GM21515 (cell line): ENCODE measurements at regions not wholly inside any gene's neighbourhood (a gene's known extent, or its start where the extent isn't known, plus 50 kb on each side); places are given as distances from the start of the nearest gene placed in this dataset.
"Not testable (repeated sequence)": the region's sequence is repeated elsewhere in the genome, so short reads cannot be mapped to it uniquely, and the experiment has no call there.

Experiments used
- ATAC-seq: cut with Tn5 transposase; IDR thresholded peaks from one replicate; pipeline ENCODE4 v1.9.1; 2021; ENCODE audit not compliant: unreplicated experiment

DNA sequence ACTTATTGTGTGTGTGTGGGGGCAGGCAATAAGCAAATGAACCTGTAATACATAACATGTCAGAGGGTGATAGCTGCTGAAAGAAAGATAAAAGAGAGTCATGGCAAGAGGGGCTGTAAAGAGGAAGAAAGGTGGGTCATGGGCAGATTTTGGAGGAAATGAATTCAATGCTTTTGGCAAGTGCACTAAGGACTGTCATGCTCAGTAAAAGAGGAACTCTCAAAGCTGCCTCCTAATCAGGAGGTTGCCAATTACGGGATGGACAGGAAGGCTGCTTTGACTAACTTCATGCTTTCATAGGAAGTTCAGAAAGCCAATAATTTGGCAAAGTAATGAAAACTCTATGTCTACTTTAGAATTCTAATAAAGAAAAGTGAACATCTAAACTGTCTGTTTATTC is 401.2 kb downstream of the SH2D4B start:
- no peak for ATAC-seq

DNA sequence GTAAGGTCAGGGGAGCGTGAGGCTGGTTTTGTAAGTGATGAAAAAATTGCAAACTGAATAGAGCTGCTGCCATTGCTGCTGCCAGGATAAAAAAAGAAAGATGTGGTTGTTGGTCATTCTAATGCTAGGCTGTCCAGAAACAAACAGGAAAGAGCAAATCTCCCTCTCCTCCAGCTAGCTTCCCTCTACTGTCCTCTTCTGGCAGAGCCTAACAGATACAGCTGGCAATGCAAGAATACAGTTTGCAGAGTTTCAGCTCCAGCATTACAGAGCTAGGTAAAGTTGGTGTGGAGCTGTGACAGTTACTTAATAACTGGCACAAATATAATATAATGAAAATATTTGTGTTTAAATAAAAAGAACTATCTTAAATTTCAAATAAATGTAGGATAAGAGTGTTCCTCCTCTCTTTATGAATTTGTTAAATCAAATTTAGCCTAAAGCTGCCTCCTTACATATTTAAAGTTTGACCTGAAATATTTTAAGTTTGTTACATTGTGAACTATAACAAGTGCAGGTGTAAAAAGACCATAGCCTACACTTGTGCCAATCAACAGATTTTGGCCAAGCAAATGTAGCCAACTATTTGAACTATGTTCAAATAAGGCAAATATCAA is 407.7 kb downstream of the SH2D4B start:
- no peak for ATAC-seq

- no peak for ATAC-seq
Measured at GRCh38 chr10:80946073-80946472, 408.4 kb downstream of the SH2D4B start.

GRCh38 chr10:80946957-80947726 is 409.4 kb downstream of the SH2D4B start:
- no peak for ATAC-seq

GRCh38 chr10:80949785-80950184 is 412.1 kb downstream of the SH2D4B start:
- no peak for ATAC-seq

DNA sequence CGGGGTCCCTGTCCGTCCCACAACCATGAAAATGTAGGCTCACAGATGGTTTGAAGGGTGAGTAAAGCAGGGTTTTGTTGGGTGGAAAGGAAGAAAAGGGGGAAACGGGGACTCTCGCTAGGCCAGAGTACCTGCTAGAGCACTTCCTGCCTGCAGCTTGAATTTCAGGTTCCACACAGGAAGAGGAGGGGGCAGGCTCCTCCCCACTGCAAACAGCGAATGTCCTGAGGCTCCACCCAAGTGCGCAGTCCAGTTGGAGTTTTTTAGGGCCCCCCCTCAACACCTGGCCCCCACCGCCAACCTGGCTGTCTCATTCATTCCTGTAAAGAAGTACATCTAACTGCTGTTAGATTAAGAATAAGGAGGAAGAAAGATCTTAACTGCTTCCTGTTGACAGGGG is 414.7 kb downstream of the SH2D4B start:
- ATAC-seq: no peak

GRCh38 chr10:80957161-80957560 is 419.5 kb downstream of the SH2D4B start:
- no peak for ATAC-seq

GRCh38 chr10:80964179-80964578 is 426.5 kb downstream of the SH2D4B start:
- no peak for ATAC-seq

- peak; percentile 77 for ATAC-seq
Measured at GRCh38 chr10:80964955-80965614, 427.4 kb downstream of the SH2D4B start.

DNA sequence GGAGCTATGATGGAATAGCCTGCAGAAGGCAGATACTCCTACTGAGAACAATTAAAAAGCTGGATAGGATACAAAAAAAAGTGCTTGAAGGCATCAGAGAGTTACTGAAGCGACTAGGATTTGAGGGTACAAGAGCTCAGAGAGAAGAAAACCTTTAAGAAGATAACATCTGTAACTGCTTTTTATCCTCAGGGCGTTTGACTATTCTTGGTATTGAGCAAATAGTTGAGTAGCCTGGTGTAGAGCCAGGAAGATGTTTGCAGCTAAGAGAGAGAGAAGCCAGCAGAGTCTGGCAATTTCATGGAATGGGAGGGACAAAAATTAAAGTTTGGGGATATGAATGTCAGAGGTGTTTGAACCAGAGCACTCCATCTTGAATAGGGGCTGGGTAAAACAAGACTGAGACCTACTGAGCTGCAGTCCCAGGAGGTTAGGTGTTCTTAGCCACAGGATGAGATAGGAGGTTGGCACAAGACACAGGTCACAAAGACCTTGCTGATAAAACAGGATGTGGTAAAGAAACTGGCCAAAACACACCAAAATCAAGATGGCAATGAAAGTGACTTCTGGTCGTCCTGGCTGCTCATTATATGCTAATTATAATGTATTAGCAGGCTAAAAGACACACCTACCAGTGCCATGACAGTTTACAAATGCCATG is 428.8 kb downstream of the SH2D4B start:
- ATAC-seq: no peak

- ATAC-seq: not testable (repeated sequence)
Measured at GRCh38 chr10:80967357-80967756, 429.7 kb downstream of the SH2D4B start.

- ATAC-seq: no peak
Measured at GRCh38 chr10:80968903-80969302, 431.2 kb downstream of the SH2D4B start.

- ATAC-seq: no peak
Measured at GRCh38 chr10:80971461-80971860, 433.8 kb downstream of the SH2D4B start.

DNA sequence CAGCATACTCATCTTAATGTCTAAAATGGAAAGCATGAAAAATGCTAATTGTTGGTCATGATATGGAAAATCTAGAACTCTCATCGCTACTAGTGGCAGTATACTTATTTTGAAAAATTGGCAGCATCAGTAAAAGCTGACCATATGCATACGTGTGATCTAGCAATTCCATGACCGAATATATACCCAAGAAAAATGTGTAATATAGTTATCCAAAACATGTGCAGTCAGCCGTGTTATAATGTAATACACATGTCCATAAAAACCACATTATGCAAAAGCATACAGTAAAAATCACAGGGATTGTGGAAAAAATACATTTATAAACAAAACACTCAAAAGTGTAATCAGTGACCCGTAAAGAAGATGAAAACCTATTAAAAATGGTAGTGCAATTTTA is 439.0 kb downstream of the SH2D4B start:
- ATAC-seq: no peak

GRCh38 chr10:80985102-80985501 is 447.4 kb downstream of the SH2D4B start:
- no peak for ATAC-seq

- no peak for ATAC-seq
Measured at GRCh38 chr10:80986596-80986995, 448.9 kb downstream of the SH2D4B start.

DNA sequence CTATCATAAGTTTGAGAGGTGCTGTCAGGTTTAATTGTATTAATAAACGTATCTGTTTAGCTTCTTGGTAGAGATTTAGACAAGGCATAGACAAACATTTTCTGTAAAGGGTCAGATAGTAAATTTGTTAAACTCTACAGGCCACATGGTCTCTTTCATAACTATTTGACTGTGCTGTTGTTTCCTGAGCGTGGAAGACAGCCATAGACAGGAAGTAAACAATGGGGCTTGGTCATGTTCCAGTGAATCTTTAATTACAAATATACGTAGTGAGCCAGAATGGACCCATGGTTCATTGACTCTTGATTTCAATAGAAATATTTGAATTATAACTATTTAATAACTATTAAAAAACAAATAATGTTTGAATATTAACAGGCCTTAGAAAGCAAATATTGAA is 451.1 kb downstream of the SH2D4B start:
- no peak for ATAC-seq

DNA sequence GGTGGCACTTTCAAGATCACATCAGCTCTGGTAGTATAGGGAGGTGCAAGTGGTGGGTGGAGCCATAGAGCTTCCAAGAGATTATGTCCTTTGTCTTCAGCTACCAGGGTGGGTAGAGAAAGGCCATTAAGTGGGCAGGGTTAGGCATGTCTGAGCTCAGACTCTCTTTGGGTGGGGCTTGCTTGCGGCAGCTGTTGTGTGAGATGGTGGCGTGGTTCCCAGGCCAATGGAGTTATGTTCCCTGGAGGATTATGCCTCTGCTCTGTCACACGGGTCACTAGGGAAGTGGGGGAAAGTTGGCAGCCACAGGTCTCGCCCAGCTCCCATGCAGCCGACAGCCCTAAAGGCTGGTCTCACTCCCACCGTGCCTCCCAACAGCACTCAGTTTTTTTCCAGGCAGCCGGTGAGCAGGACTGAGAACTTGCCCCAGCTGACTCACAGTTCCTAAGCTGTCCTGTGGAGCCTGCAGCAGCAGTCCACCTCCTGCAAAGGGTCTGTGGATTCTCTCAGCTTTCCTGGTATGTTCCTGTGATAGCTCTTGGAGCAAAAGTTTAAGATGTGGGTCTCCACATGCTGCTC is 459.0 kb downstream of the SH2D4B start:
- no peak for ATAC-seq

- ATAC-seq: no peak
Measured at GRCh38 chr10:81000781-81001180, 463.1 kb downstream of the SH2D4B start.

GRCh38 chr10:81002382-81002781 is 464.7 kb downstream of the SH2D4B start:
- ATAC-seq: no peak

GRCh38 chr10:81007872-81008271 is 470.2 kb downstream of the SH2D4B start:
- no peak for ATAC-seq
